H9 (cell line): ENCODE measurements at regions not wholly inside any gene's neighbourhood (a gene's known extent, or its start where the extent isn't known, plus 50 kb on each side); places are given as distances from the start of the nearest gene placed in this dataset.

Source experiments
- DNase-seq: peaks from one replicate; pipeline ENCODE4 v3.0.0-alpha.2; 2017
- H2AFZ ChIP-seq: one replicate; pipeline ENCODE4 v1.6.1; 2013; ENCODE audit warnings: mild to moderate bottlenecking, low read length, control low read depth, moderate library complexity
- H2AK5ac ChIP-seq: 2 replicates; pipeline ENCODE4 v1.6.1; 2013; ENCODE audit warnings: low read length, control low read depth, mixed read lengths; ENCODE audit not compliant: insufficient read length
- H2BK120ac ChIP-seq: one replicate; pipeline ENCODE4 v1.6.1; 2013; ENCODE audit warnings: low read depth, mild to moderate bottlenecking, low read length, control low read depth, inconsistent platforms; ENCODE audit not compliant: poor library complexity, severe bottlenecking
- H2BK12ac ChIP-seq: 2 replicates; pipeline ENCODE4 v1.6.1; 2013; ENCODE audit warnings: low read length, control low read depth, mixed read lengths, low read depth; ENCODE audit not compliant: insufficient read length
- H2BK15ac ChIP-seq: 2 replicates; pipeline ENCODE4 v1.6.1; 2013; ENCODE audit warnings: low read depth, low read length, control low read depth
- H2BK20ac ChIP-seq: one replicate; pipeline ENCODE4 v1.6.1; 2013; ENCODE audit warnings: low read depth, mild to moderate bottlenecking, low read length, control low read depth, inconsistent platforms; ENCODE audit not compliant: poor library complexity, severe bottlenecking
- H2BK5ac ChIP-seq: 2 replicates; pipeline ENCODE4 v1.6.1; 2013; ENCODE audit warnings: low read length, control low read depth, mixed read lengths; ENCODE audit not compliant: insufficient read length
- H3K14ac ChIP-seq: 2 replicates; pipeline ENCODE4 v1.6.1; 2013; ENCODE audit warnings: low read length, control low read depth; ENCODE audit not compliant: insufficient read depth
- H3K18ac ChIP-seq: 2 replicates; pipeline ENCODE4 v1.6.1; 2013; ENCODE audit warnings: low read depth, mild to moderate bottlenecking, mixed read lengths, low read length, control low read depth; ENCODE audit not compliant: insufficient read length
- H3K23ac ChIP-seq: 2 replicates; pipeline ENCODE4 v1.6.1; 2013; ENCODE audit warnings: low read length, control low read depth, mixed read lengths, low read depth; ENCODE audit not compliant: insufficient read length
- H3K23me2 ChIP-seq: 2 replicates; pipeline ENCODE4 v1.6.1; 2013; ENCODE audit warnings: low read depth, mild to moderate bottlenecking, mixed read lengths, low read length, control low read depth; ENCODE audit not compliant: insufficient read length, poor library complexity, severe bottlenecking
- H3K27ac ChIP-seq: 2 replicates; pipeline ENCODE4 v1.5.1; 2013; ENCODE audit warnings: low read length, control low read depth, mixed read lengths, low read depth; ENCODE audit not compliant: insufficient read length
- H3K27me3 ChIP-seq: 2 replicates; pipeline ENCODE4 v1.6.1; 2013; ENCODE audit warnings: low read length, control low read depth, inconsistent platforms; ENCODE audit not compliant: insufficient read depth
- H3K4ac ChIP-seq: 2 replicates; pipeline ENCODE4 v1.6.1; 2013; ENCODE audit warnings: low read depth, mild to moderate bottlenecking, control low read depth, inconsistent platforms, low read length, moderate library complexity
- H3K4me1 ChIP-seq: 2 replicates; pipeline ENCODE4 v1.6.1; 2013; ENCODE audit warnings: low read length, control low read depth, inconsistent platforms; ENCODE audit not compliant: insufficient read depth
- H3K4me2 ChIP-seq: 2 replicates; pipeline ENCODE4 v1.6.1; 2013; ENCODE audit warnings: low read length, control low read depth, mixed read lengths; ENCODE audit not compliant: insufficient read length, insufficient read depth
- H3K56ac ChIP-seq: 2 replicates; pipeline ENCODE4 v1.6.1; 2013; ENCODE audit warnings: low read depth, mild to moderate bottlenecking, mixed read lengths, low read length, control low read depth; ENCODE audit not compliant: insufficient read length
- H3K79me1 ChIP-seq: 2 replicates; pipeline ENCODE4 v1.6.1; 2013; ENCODE audit warnings: low read depth, mild to moderate bottlenecking, moderate library complexity, low read length, control low read depth, inconsistent platforms; ENCODE audit not compliant: insufficient read depth, poor library complexity, severe bottlenecking
- H3K79me2 ChIP-seq: 2 replicates; pipeline ENCODE4 v1.6.1; 2013; ENCODE audit warnings: low read length, control low read depth, inconsistent platforms; ENCODE audit not compliant: insufficient read depth
- H3K9ac ChIP-seq: 2 replicates; pipeline ENCODE4 v1.6.1; 2013; ENCODE audit warnings: low read length, control low read depth, mixed read lengths; ENCODE audit not compliant: insufficient read length; ENCODE audit errors: extremely low read depth
- H3K9me3 ChIP-seq: one replicate; pipeline ENCODE4 v1.6.1; 2013; ENCODE audit warnings: low read depth, low read length, inconsistent platforms; ENCODE audit not compliant: control insufficient read depth
- H3T11ph ChIP-seq: one replicate; pipeline ENCODE4 v1.6.1; 2013; ENCODE audit warnings: mild to moderate bottlenecking, low read length, control low read depth, inconsistent platforms
- H4K20me1 ChIP-seq: one replicate; pipeline ENCODE4 v1.6.1; 2013; ENCODE audit not compliant: control insufficient read depth, insufficient read length, insufficient read depth
- H4K5ac ChIP-seq: 2 replicates; pipeline ENCODE4 v1.6.1; 2013; ENCODE audit warnings: low read depth, mild to moderate bottlenecking, mixed read lengths, low read length, control low read depth; ENCODE audit not compliant: insufficient read length
- H4K8ac ChIP-seq: replicated peaks from 2 replicates; pipeline ENCODE4 v1.6.1; 2013; ENCODE audit warnings: low read length, control low read depth, mixed read lengths, low read depth; ENCODE audit not compliant: insufficient read length
- H4K91ac ChIP-seq: 2 replicates; pipeline ENCODE4 v1.6.1; 2013; ENCODE audit warnings: low read depth, mild to moderate bottlenecking, moderate library complexity, mixed read lengths, low read length, control low read depth; ENCODE audit not compliant: insufficient read length
- H3K27ac Mint-ChIP-seq, 3 experiments: 2 replicates in 2 of 3; 3 replicates in 1 of 3; pipeline ENCODE4 v1.8.0; 2020 to 2021; ENCODE audit warnings: mixed read lengths in 3 of 3, mild to moderate bottlenecking in 1 of 3, moderate library complexity in 1 of 3
- H3K27me3 Mint-ChIP-seq: 2 replicates; pipeline ENCODE4 v1.8.0; 2021; ENCODE audit warnings: low read depth, mild to moderate bottlenecking, moderate library complexity, mixed read lengths
- H3K36me3 Mint-ChIP-seq, 3 experiments: 2 replicates in 2 of 3; 3 replicates in 1 of 3; pipeline ENCODE4 v1.8.0; 2020 to 2021; ENCODE audit warnings: low read depth in 3 of 3, mixed read lengths in 3 of 3; ENCODE audit not compliant: insufficient read depth in 1 of 3
- H3K4me1 Mint-ChIP-seq, 2 experiments: 2 replicates each; pipeline ENCODE4 v1.8.0; 2020; ENCODE audit warnings: mixed read lengths in 2 of 2
- H3K4me3 Mint-ChIP-seq, 2 experiments: 2 replicates in 1 of 2; 3 replicates in 1 of 2; pipeline ENCODE4 v1.8.0; 2020 to 2021; ENCODE audit warnings: mild to moderate bottlenecking in 2 of 2, mixed read lengths in 2 of 2, moderate library complexity in 1 of 2
- H3K9me3 Mint-ChIP-seq, 2 experiments: 2 replicates in 1 of 2; 3 replicates in 1 of 2; pipeline ENCODE4 v1.8.0; 2020; ENCODE audit warnings: mild to moderate bottlenecking in 2 of 2, mixed read lengths in 2 of 2, moderate library complexity in 1 of 2
- TF ChIP-seq, protein P1 (sequence below): fragments of 200-600 bp; sonication (generic); conservative IDR thresholded peaks from 3 replicates; pipeline ENCODE4 v1.8.0; 2021; ENCODE audit warnings: antibody characterized with exemption, mild to moderate bottlenecking

DNA sequence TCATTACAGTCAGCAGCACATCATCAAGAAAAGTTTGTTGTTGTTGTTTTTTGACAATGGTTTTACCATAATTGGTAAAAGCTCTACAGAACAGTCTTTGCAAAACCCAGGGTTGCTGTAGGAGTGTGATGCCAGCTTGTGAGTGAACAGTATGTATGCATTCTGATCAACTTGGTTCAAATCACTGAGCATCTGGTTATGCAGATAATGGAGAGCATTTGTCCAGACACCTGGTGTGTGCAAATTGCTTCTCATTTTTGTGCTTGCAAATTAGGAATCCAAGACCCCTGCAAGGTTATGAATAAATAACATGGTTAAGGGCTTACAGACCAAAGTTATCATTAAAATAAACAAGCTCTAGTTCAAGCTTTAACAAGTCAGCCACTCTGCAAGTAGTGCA lies 448.7 kb upstream of the ACTBL2 start:
- Histone ChIP-seq H3T11ph (no peak overlapping the region), H3K23ac (no peak overlapping the region), H3K23me2 (no peaks in the 10 kb centered on the region), H3K4me1 (no peaks in the 10 kb centered on the region), H2BK5ac (no peak overlapping the region), H2BK15ac (no peak overlapping the region), H3K9ac (no peak overlapping the region), H4K5ac (no peak overlapping the region), H3K18ac (no peak overlapping the region), H3K4me2 (no peak overlapping the region), H3K14ac (no peak overlapping the region), H3K79me1 (no peaks in the 10 kb centered on the region), H2AFZ (no peak overlapping the region), H4K91ac (no peak overlapping the region), H3K9me3 (no peaks in the 10 kb centered on the region), H2BK12ac (no peak overlapping the region), H4K8ac (no peak overlapping the region), H2AK5ac (no peak overlapping the region), H3K27me3 (no peaks in the 10 kb centered on the region), H4K20me1 (no peaks in the 10 kb centered on the region), H3K27ac (no peak overlapping the region), H3K79me2 (no peaks in the 10 kb centered on the region), H3K56ac (no peak overlapping the region), H2BK20ac (no peak overlapping the region), H3K4ac (no peak overlapping the region), H2BK120ac (no peak overlapping the region)
- Mint-ChIP-seq H3K27me3 (peaks cover 2% of the 10 kb centered on the region; the same call in 1 of the 2 replicates), H3K4me1 (no peaks in the 10 kb centered on the region), H3K4me3 (no peak overlapping the region), H3K9me3 (peaks cover 5 to 6% of the 10 kb centered on the region in 2 experiments; a peak in 4 of 5 replicates), H3K36me3 (peaks cover 0 to 4% (median 0%) of the 10 kb centered on the region in 3 experiments; a peak in 3 of 7 replicates), H3K27ac (no peak overlapping the region)
- DNase-seq = no peak
- TF ChIP-seq, protein P1, sequence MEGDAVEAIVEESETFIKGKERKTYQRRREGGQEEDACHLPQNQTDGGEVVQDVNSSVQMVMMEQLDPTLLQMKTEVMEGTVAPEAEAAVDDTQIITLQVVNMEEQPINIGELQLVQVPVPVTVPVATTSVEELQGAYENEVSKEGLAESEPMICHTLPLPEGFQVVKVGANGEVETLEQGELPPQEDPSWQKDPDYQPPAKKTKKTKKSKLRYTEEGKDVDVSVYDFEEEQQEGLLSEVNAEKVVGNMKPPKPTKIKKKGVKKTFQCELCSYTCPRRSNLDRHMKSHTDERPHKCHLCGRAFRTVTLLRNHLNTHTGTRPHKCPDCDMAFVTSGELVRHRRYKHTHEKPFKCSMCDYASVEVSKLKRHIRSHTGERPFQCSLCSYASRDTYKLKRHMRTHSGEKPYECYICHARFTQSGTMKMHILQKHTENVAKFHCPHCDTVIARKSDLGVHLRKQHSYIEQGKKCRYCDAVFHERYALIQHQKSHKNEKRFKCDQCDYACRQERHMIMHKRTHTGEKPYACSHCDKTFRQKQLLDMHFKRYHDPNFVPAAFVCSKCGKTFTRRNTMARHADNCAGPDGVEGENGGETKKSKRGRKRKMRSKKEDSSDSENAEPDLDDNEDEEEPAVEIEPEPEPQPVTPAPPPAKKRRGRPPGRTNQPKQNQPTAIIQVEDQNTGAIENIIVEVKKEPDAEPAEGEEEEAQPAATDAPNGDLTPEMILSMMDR = no peak
